NB4 (cell line): ENCODE measurements at regions not wholly inside any gene's neighbourhood (a gene's known extent, or its start where the extent isn't known, plus 50 kb on each side); places are given as distances from the start of the nearest gene placed in this dataset.

Experiments used
- MAX ChIP-seq: IDR thresholded peaks from 2 replicates; pipeline ENCODE4 v1.6.1; 2011; ENCODE audit warnings: low read depth, low read length
- POLR2A ChIP-seq: IDR thresholded peaks from 2 replicates; pipeline ENCODE4 v1.6.1; 2011; ENCODE audit warnings: mild to moderate bottlenecking; ENCODE audit not compliant: insufficient read length; ENCODE audit errors: extremely low read depth

- TF ChIP-seq POLR2A (no peak), MAX (no peak)
Observed at GRCh38 chr13:53110614-53111013, 82.0 kb downstream of the OLFM4 start.
